Panc1 (cell line): ENCODE measurements at regions not wholly inside any gene's neighbourhood (a gene's known extent, or its start where the extent isn't known, plus 50 kb on each side); places are given as distances from the start of the nearest gene placed in this dataset.

Experiments used
- ATAC-seq: fragments of 200-7000 bp; cut with Tn5 transposase; 2 replicates; pipeline ENCODE4 v1.9.1; 2020; ENCODE audit warnings: mild to moderate bottlenecking, moderate library complexity
- BruUV-seq: library from RNA; stranded (reverse); fragments of 400-500 nt; replicated peaks from 2 replicates; lab custom pipeline; 2021; lab: Mats Ljungman, UMichigan
- CTCF ChIA-PET: fragments of 300-600 bp; sonication (Branson Sonifier 250); formaldehyde crosslinking; loops from one replicate; lab custom pipeline; 2022; ENCODE audit warnings: antibody characterized with exemption; lab: Charles Lee
- POLR2A ChIA-PET: fragments of 300-600 bp; sonication (Branson Sonifier 250); formaldehyde crosslinking; loops from one replicate; lab custom pipeline; 2022; ENCODE audit warnings: antibody characterized with exemption; lab: Charles Lee
- DNase-seq: peaks from one replicate; pipeline ENCODE4 v3.0.0-alpha.2; 2010; ENCODE audit warnings: low read depth, low spot score
- H3K27ac ChIP-seq: 2 replicates; pipeline ENCODE4 v1.5.1; 2011; ENCODE audit warnings: mild to moderate bottlenecking, low read length, inconsistent platforms
- H3K27me3 ChIP-seq: fragments of 200-500 bp; sonication (Bioruptor generic); 2 replicates; pipeline ENCODE4 v1.6.0; 2014; ENCODE audit warnings: low read length, inconsistent platforms; ENCODE audit not compliant: control insufficient read depth, insufficient read depth
- H3K36me3 ChIP-seq: fragments of 200-500 bp; sonication (Bioruptor generic); 2 replicates; pipeline ENCODE4 v1.5.1; 2014; ENCODE audit warnings: inconsistent platforms, mild to moderate bottlenecking, low read length, moderate library complexity; ENCODE audit not compliant: control insufficient read depth, insufficient read depth
- H3K4me1 ChIP-seq: 2 replicates; pipeline ENCODE4 v1.5.1; 2011; ENCODE audit warnings: inconsistent platforms, mild to moderate bottlenecking, low read length, moderate library complexity; ENCODE audit not compliant: control insufficient read depth, insufficient read depth
- H3K4me3 ChIP-seq, 2 experiments: 2 replicates each; pipeline ENCODE4 v1.5.1; 2011 to 2012; ENCODE audit warnings: low read depth in 2 of 2, low read length in 2 of 2, mild to moderate bottlenecking in 2 of 2, inconsistent platforms in 1 of 2, moderate library complexity in 1 of 2
- H3K9me3 ChIP-seq: fragments of 200-500 bp; sonication (Bioruptor generic); 2 replicates; pipeline ENCODE4 v1.5.1; 2014; ENCODE audit warnings: low read depth, mild to moderate bottlenecking, inconsistent platforms, low read length, moderate library complexity; ENCODE audit not compliant: control insufficient read depth, insufficient read depth
- CTCF ChIP-seq: fragments of 450-650 bp; IDR thresholded peaks from 2 replicates; pipeline ENCODE4 v1.5.1; 2017; ENCODE audit warnings: mild to moderate bottlenecking
- POLR2AphosphoS5 ChIP-seq: IDR thresholded peaks from 2 replicates; pipeline ENCODE4 v1.6.1; 2012; ENCODE audit warnings: mild to moderate bottlenecking, low read depth, low read length, moderate library complexity
- REST ChIP-seq, 2 experiments: IDR thresholded peaks; 2 replicates each; pipeline ENCODE4 v1.6.1; 2011 to 2012; ENCODE audit warnings: low read depth in 2 of 2, control low read depth in 1 of 2, low read length in 1 of 2, mild to moderate bottlenecking in 1 of 2, moderate library complexity in 1 of 2; ENCODE audit not compliant: insufficient read depth in 1 of 2
- SIN3A ChIP-seq: IDR thresholded peaks from 2 replicates; pipeline ENCODE4 v1.6.1; 2012; ENCODE audit warnings: low read depth, mild to moderate bottlenecking, low read length, moderate library complexity, borderline replicate concordance; ENCODE audit not compliant: insufficient read depth
- TCF7L2 ChIP-seq: IDR thresholded peaks from 2 replicates; pipeline ENCODE4 v1.6.1; 2011; ENCODE audit warnings: mild to moderate bottlenecking, low read depth, low read length, inconsistent platforms
- in situ Hi-C: cut with HindIII; loops from 2 replicates; pipeline ENCODE4 v1.10.0; 2016; ENCODE audit warnings: low sequenced_read_pairs, low pct_unique_long_range_greater_than_20kb
- intact Hi-C: fragments of 100-400 bp; cut with micrococcal nuclease; formaldehyde crosslinking; loops from one replicate; pipeline ENCODE4 v1.10.0; 2022; ENCODE audit not compliant: unreplicated experiment

- intact Hi-C loops = no loop called here
- no peaks in the 10 kb centered on the region for H3K27me3 ChIP-seq
- POLR2A ChIA-PET = no interaction called here
- no peaks in the 10 kb centered on the region for H3K4me1 ChIP-seq
- in situ Hi-C loops = no loop called here
- H3K27ac ChIP-seq = no peak overlapping the region
- no TSS peak for BruUV-seq
- H3K9me3 ChIP-seq = no peaks in the 10 kb centered on the region
- TF ChIP-seq CTCF (no peak), REST (IDR thresholded peaks at IDR 0.05; ENCODE audit: insufficient read depth in 1 of 2, low read depth in 2 of 2, low read length in 1 of 2) (no peak), TCF7L2 (no peak), SIN3A (no peak), POLR2AphosphoS5 (no peak)
- CTCF ChIA-PET = no interaction called here
- no peak for DNase-seq
- no peak overlapping the region for H3K4me3 ChIP-seq
- ATAC-seq = no peak
- H3K36me3 ChIP-seq = no peaks in the 10 kb centered on the region
These were observed 451.5 kb upstream of the MDFIC2 start for GRCh38 chr3:70763894-70764293.

- no peak for TF ChIP-seq TCF7L2
- no peak for TF ChIP-seq POLR2AphosphoS5
- no peak for TF ChIP-seq SIN3A
- TF ChIP-seq REST (IDR thresholded peaks at IDR 0.05; ENCODE audit: insufficient read depth in 1 of 2, low read depth in 2 of 2, low read length in 1 of 2) = no peak
- TF ChIP-seq CTCF = no peak
- POLR2A ChIA-PET = no interaction called here
- ATAC-seq (no peak), DNase-seq (no peak)
- H3K4me3 ChIP-seq = no peak overlapping the region
- H3K36me3 ChIP-seq = no peaks in the 10 kb centered on the region
- no peaks in the 10 kb centered on the region for H3K27me3 ChIP-seq
- H3K27ac ChIP-seq = no peak overlapping the region
- no peaks in the 10 kb centered on the region for H3K4me1 ChIP-seq
- in situ Hi-C loops = no loop called here
- intact Hi-C loops = no loop called here
- no TSS peak for BruUV-seq
- no peaks in the 10 kb centered on the region for H3K9me3 ChIP-seq
- CTCF ChIA-PET = no interaction called here
These were observed 445.2 kb upstream of the MDFIC2 start for GRCh38 chr3:70757658-70758057.
